ENCODE measurements at regions not wholly inside any gene's neighbourhood (a gene's known extent, or its start where the extent isn't known, plus 50 kb on each side); places are given as distances from the start of the nearest gene placed in this dataset.

- H3K27ac ChIP-seq: no peak overlapping the region
- no peaks in the 10 kb centered on the region for H4K20me1 ChIP-seq (ENCODE audit: insufficient read depth)
- no peak overlapping the region for H2AFZ ChIP-seq (ENCODE audit: low read depth)
- H3K4me3 ChIP-seq (IDR thresholded peaks at IDR 0.05; ENCODE audit: insufficient read depth, low read depth, low read length): no peak overlapping the region
- H3K4me1 ChIP-seq (ENCODE audit: low read depth, poor library complexity, severe bottlenecking): no peaks in the 10 kb centered on the region
- no peaks in the 10 kb centered on the region for H3K79me2 ChIP-seq (ENCODE audit: insufficient read depth, low read depth)
- no peaks in the 10 kb centered on the region for H3K36me3 ChIP-seq (ENCODE audit: insufficient read depth)
- TF ChIP-seq, protein P1, sequence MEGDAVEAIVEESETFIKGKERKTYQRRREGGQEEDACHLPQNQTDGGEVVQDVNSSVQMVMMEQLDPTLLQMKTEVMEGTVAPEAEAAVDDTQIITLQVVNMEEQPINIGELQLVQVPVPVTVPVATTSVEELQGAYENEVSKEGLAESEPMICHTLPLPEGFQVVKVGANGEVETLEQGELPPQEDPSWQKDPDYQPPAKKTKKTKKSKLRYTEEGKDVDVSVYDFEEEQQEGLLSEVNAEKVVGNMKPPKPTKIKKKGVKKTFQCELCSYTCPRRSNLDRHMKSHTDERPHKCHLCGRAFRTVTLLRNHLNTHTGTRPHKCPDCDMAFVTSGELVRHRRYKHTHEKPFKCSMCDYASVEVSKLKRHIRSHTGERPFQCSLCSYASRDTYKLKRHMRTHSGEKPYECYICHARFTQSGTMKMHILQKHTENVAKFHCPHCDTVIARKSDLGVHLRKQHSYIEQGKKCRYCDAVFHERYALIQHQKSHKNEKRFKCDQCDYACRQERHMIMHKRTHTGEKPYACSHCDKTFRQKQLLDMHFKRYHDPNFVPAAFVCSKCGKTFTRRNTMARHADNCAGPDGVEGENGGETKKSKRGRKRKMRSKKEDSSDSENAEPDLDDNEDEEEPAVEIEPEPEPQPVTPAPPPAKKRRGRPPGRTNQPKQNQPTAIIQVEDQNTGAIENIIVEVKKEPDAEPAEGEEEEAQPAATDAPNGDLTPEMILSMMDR (conservative IDR thresholded peaks at IDR 0.05; ENCODE audit: low read depth, low read length): no peak
- H3K9ac ChIP-seq: no peak overlapping the region
- H3K27me3 ChIP-seq (ENCODE audit: insufficient read depth, low read depth): no peaks in the 10 kb centered on the region
- no peak overlapping the region for H3K4me2 ChIP-seq
These were observed 452.9 kb upstream of the MAN1A1 start for GRCh38 chr6:119802464-119802863.

DNA sequence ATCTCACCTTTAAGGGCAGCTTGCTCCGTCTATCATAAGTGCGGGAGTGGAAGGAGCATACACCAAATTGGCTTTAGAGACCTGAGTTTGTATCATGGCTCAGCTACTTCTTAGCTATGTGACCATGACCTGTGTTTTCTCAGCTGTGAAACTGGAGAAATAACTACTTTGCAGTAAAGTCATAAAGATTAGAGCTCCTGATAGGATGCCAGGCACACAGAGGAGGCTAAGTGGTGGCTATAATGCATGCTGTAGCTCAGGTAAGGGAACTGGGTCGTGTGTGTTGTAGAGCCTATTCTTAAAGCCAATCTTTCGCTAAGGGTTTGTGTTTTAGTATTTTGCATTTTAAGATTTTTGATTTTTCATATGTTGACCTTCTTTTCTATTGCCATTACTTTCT, 451.5 kb upstream of the MAN1A1 start:
- Histone ChIP-seq H4K20me1 (ENCODE audit: insufficient read depth) (no peaks in the 10 kb centered on the region), H3K4me1 (ENCODE audit: low read depth, poor library complexity, severe bottlenecking) (no peaks in the 10 kb centered on the region), H3K27me3 (ENCODE audit: insufficient read depth, low read depth) (no peaks in the 10 kb centered on the region), H3K4me3 (IDR thresholded peaks at IDR 0.05; ENCODE audit: insufficient read depth, low read depth, low read length) (no peak overlapping the region), H3K79me2 (ENCODE audit: insufficient read depth, low read depth) (no peaks in the 10 kb centered on the region), H3K9ac (no peak overlapping the region), H3K4me2 (no peak overlapping the region), H2AFZ (ENCODE audit: low read depth) (no peak overlapping the region), H3K36me3 (ENCODE audit: insufficient read depth) (no peaks in the 10 kb centered on the region), H3K27ac (no peak overlapping the region)
- TF ChIP-seq, protein P1 (conservative IDR thresholded peaks at IDR 0.05; ENCODE audit: low read depth, low read length): no peak

GRCh38 chr6:119800526-119800925, 451.0 kb upstream of the MAN1A1 start:
- TF ChIP-seq, protein P1 (conservative IDR thresholded peaks at IDR 0.05; ENCODE audit: low read depth, low read length): no peak
- no peaks in the 10 kb centered on the region for H3K79me2 ChIP-seq (ENCODE audit: insufficient read depth, low read depth)
- no peaks in the 10 kb centered on the region for H3K36me3 ChIP-seq (ENCODE audit: insufficient read depth)
- no peaks in the 10 kb centered on the region for H3K4me1 ChIP-seq (ENCODE audit: low read depth, poor library complexity, severe bottlenecking)
- no peak overlapping the region for H3K27ac ChIP-seq
- no peak overlapping the region for H3K4me2 ChIP-seq
- no peak overlapping the region for H2AFZ ChIP-seq (ENCODE audit: low read depth)
- H4K20me1 ChIP-seq (ENCODE audit: insufficient read depth): no peaks in the 10 kb centered on the region
- no peak overlapping the region for H3K9ac ChIP-seq
- no peaks in the 10 kb centered on the region for H3K27me3 ChIP-seq (ENCODE audit: insufficient read depth, low read depth)
- no peak overlapping the region for H3K4me3 ChIP-seq (IDR thresholded peaks at IDR 0.05; ENCODE audit: insufficient read depth, low read depth, low read length)

- H3K79me2 ChIP-seq (ENCODE audit: insufficient read depth, low read depth): no peaks in the 10 kb centered on the region
- no peaks in the 10 kb centered on the region for H3K36me3 ChIP-seq (ENCODE audit: insufficient read depth)
- no peaks in the 10 kb centered on the region for H4K20me1 ChIP-seq (ENCODE audit: insufficient read depth)
- H3K9ac ChIP-seq: no peak overlapping the region
- H3K4me2 ChIP-seq: no peak overlapping the region
- H2AFZ ChIP-seq (ENCODE audit: low read depth): no peak overlapping the region
- H3K4me3 ChIP-seq (IDR thresholded peaks at IDR 0.05; ENCODE audit: insufficient read depth, low read depth, low read length): no peak overlapping the region
- H3K27me3 ChIP-seq (ENCODE audit: insufficient read depth, low read depth): no peaks in the 10 kb centered on the region
- TF ChIP-seq, protein P1 (conservative IDR thresholded peaks at IDR 0.05; ENCODE audit: low read depth, low read length): no peak
- no peak overlapping the region for H3K27ac ChIP-seq
- no peaks in the 10 kb centered on the region for H3K4me1 ChIP-seq (ENCODE audit: low read depth, poor library complexity, severe bottlenecking)
These were observed 450.3 kb upstream of the MAN1A1 start for GRCh38 chr6:119799596-119800509.

Measured in KMS-11 (cell line).